H9 (cell line): ENCODE measurements at regions not wholly inside any gene's neighbourhood (a gene's known extent, or its start where the extent isn't known, plus 50 kb on each side); places are given as distances from the start of the nearest gene placed in this dataset.

Source experiments
- DNase-seq: peaks from one replicate; pipeline ENCODE4 v3.0.0-alpha.2; 2017
- H2AFZ ChIP-seq: one replicate; pipeline ENCODE4 v1.6.1; 2013; ENCODE audit warnings: mild to moderate bottlenecking, low read length, control low read depth, moderate library complexity
- H2AK5ac ChIP-seq: 2 replicates; pipeline ENCODE4 v1.6.1; 2013; ENCODE audit warnings: low read length, control low read depth, mixed read lengths; ENCODE audit not compliant: insufficient read length
- H2BK120ac ChIP-seq: one replicate; pipeline ENCODE4 v1.6.1; 2013; ENCODE audit warnings: low read depth, mild to moderate bottlenecking, low read length, control low read depth, inconsistent platforms; ENCODE audit not compliant: poor library complexity, severe bottlenecking
- H2BK12ac ChIP-seq: 2 replicates; pipeline ENCODE4 v1.6.1; 2013; ENCODE audit warnings: low read length, control low read depth, mixed read lengths, low read depth; ENCODE audit not compliant: insufficient read length
- H2BK15ac ChIP-seq: 2 replicates; pipeline ENCODE4 v1.6.1; 2013; ENCODE audit warnings: low read depth, low read length, control low read depth
- H2BK20ac ChIP-seq: one replicate; pipeline ENCODE4 v1.6.1; 2013; ENCODE audit warnings: low read depth, mild to moderate bottlenecking, low read length, control low read depth, inconsistent platforms; ENCODE audit not compliant: poor library complexity, severe bottlenecking
- H2BK5ac ChIP-seq: 2 replicates; pipeline ENCODE4 v1.6.1; 2013; ENCODE audit warnings: low read length, control low read depth, mixed read lengths; ENCODE audit not compliant: insufficient read length
- H3K14ac ChIP-seq: 2 replicates; pipeline ENCODE4 v1.6.1; 2013; ENCODE audit warnings: low read length, control low read depth; ENCODE audit not compliant: insufficient read depth
- H3K18ac ChIP-seq: 2 replicates; pipeline ENCODE4 v1.6.1; 2013; ENCODE audit warnings: low read depth, mild to moderate bottlenecking, mixed read lengths, low read length, control low read depth; ENCODE audit not compliant: insufficient read length
- H3K23ac ChIP-seq: 2 replicates; pipeline ENCODE4 v1.6.1; 2013; ENCODE audit warnings: low read length, control low read depth, mixed read lengths, low read depth; ENCODE audit not compliant: insufficient read length
- H3K23me2 ChIP-seq: 2 replicates; pipeline ENCODE4 v1.6.1; 2013; ENCODE audit warnings: low read depth, mild to moderate bottlenecking, mixed read lengths, low read length, control low read depth; ENCODE audit not compliant: insufficient read length, poor library complexity, severe bottlenecking
- H3K27ac ChIP-seq: 2 replicates; pipeline ENCODE4 v1.5.1; 2013; ENCODE audit warnings: low read length, control low read depth, mixed read lengths, low read depth; ENCODE audit not compliant: insufficient read length
- H3K27me3 ChIP-seq: 2 replicates; pipeline ENCODE4 v1.6.1; 2013; ENCODE audit warnings: low read length, control low read depth, inconsistent platforms; ENCODE audit not compliant: insufficient read depth
- H3K4ac ChIP-seq: 2 replicates; pipeline ENCODE4 v1.6.1; 2013; ENCODE audit warnings: low read depth, mild to moderate bottlenecking, control low read depth, inconsistent platforms, low read length, moderate library complexity
- H3K4me1 ChIP-seq: 2 replicates; pipeline ENCODE4 v1.6.1; 2013; ENCODE audit warnings: low read length, control low read depth, inconsistent platforms; ENCODE audit not compliant: insufficient read depth
- H3K4me2 ChIP-seq: 2 replicates; pipeline ENCODE4 v1.6.1; 2013; ENCODE audit warnings: low read length, control low read depth, mixed read lengths; ENCODE audit not compliant: insufficient read length, insufficient read depth
- H3K56ac ChIP-seq: 2 replicates; pipeline ENCODE4 v1.6.1; 2013; ENCODE audit warnings: low read depth, mild to moderate bottlenecking, mixed read lengths, low read length, control low read depth; ENCODE audit not compliant: insufficient read length
- H3K79me1 ChIP-seq: 2 replicates; pipeline ENCODE4 v1.6.1; 2013; ENCODE audit warnings: low read depth, mild to moderate bottlenecking, moderate library complexity, low read length, control low read depth, inconsistent platforms; ENCODE audit not compliant: insufficient read depth, poor library complexity, severe bottlenecking
- H3K79me2 ChIP-seq: 2 replicates; pipeline ENCODE4 v1.6.1; 2013; ENCODE audit warnings: low read length, control low read depth, inconsistent platforms; ENCODE audit not compliant: insufficient read depth
- H3K9ac ChIP-seq: 2 replicates; pipeline ENCODE4 v1.6.1; 2013; ENCODE audit warnings: low read length, control low read depth, mixed read lengths; ENCODE audit not compliant: insufficient read length; ENCODE audit errors: extremely low read depth
- H3K9me3 ChIP-seq: one replicate; pipeline ENCODE4 v1.6.1; 2013; ENCODE audit warnings: low read depth, low read length, inconsistent platforms; ENCODE audit not compliant: control insufficient read depth
- H3T11ph ChIP-seq: one replicate; pipeline ENCODE4 v1.6.1; 2013; ENCODE audit warnings: mild to moderate bottlenecking, low read length, control low read depth, inconsistent platforms
- H4K20me1 ChIP-seq: one replicate; pipeline ENCODE4 v1.6.1; 2013; ENCODE audit not compliant: control insufficient read depth, insufficient read length, insufficient read depth
- H4K5ac ChIP-seq: 2 replicates; pipeline ENCODE4 v1.6.1; 2013; ENCODE audit warnings: low read depth, mild to moderate bottlenecking, mixed read lengths, low read length, control low read depth; ENCODE audit not compliant: insufficient read length
- H4K8ac ChIP-seq: replicated peaks from 2 replicates; pipeline ENCODE4 v1.6.1; 2013; ENCODE audit warnings: low read length, control low read depth, mixed read lengths, low read depth; ENCODE audit not compliant: insufficient read length
- H4K91ac ChIP-seq: 2 replicates; pipeline ENCODE4 v1.6.1; 2013; ENCODE audit warnings: low read depth, mild to moderate bottlenecking, moderate library complexity, mixed read lengths, low read length, control low read depth; ENCODE audit not compliant: insufficient read length
- H3K27ac Mint-ChIP-seq, 3 experiments: 2 replicates in 2 of 3; 3 replicates in 1 of 3; pipeline ENCODE4 v1.8.0; 2020 to 2021; ENCODE audit warnings: mixed read lengths in 3 of 3, mild to moderate bottlenecking in 1 of 3, moderate library complexity in 1 of 3
- H3K27me3 Mint-ChIP-seq: 2 replicates; pipeline ENCODE4 v1.8.0; 2021; ENCODE audit warnings: low read depth, mild to moderate bottlenecking, moderate library complexity, mixed read lengths
- H3K36me3 Mint-ChIP-seq, 3 experiments: 2 replicates in 2 of 3; 3 replicates in 1 of 3; pipeline ENCODE4 v1.8.0; 2020 to 2021; ENCODE audit warnings: low read depth in 3 of 3, mixed read lengths in 3 of 3; ENCODE audit not compliant: insufficient read depth in 1 of 3
- H3K4me1 Mint-ChIP-seq, 2 experiments: 2 replicates each; pipeline ENCODE4 v1.8.0; 2020; ENCODE audit warnings: mixed read lengths in 2 of 2
- H3K4me3 Mint-ChIP-seq, 2 experiments: 2 replicates in 1 of 2; 3 replicates in 1 of 2; pipeline ENCODE4 v1.8.0; 2020 to 2021; ENCODE audit warnings: mild to moderate bottlenecking in 2 of 2, mixed read lengths in 2 of 2, moderate library complexity in 1 of 2
- H3K9me3 Mint-ChIP-seq, 2 experiments: 2 replicates in 1 of 2; 3 replicates in 1 of 2; pipeline ENCODE4 v1.8.0; 2020; ENCODE audit warnings: mild to moderate bottlenecking in 2 of 2, mixed read lengths in 2 of 2, moderate library complexity in 1 of 2
- CTCF ChIP-seq: fragments of 200-600 bp; sonication (generic); conservative IDR thresholded peaks from 3 replicates; pipeline ENCODE4 v1.8.0; 2021; ENCODE audit warnings: antibody characterized with exemption, mild to moderate bottlenecking
- WGBS: extraction: QIAGEN DNeasy Blood & Tissue Kit; methylation state at CpG from one replicate; pipeline ENCODE4 v1.1.7; 2013; ENCODE audit warnings: missing lambda C conversion rate, low lambda C conversion rate, mixed read lengths; ENCODE audit not compliant: insufficient read length; ENCODE audit errors: extremely low coverage; 5-methylcytosine and 5-hydroxymethylcytosine counted together

- no peak overlapping the region for H3K18ac ChIP-seq
- no peaks in the 10 kb centered on the region for H3K23me2 ChIP-seq
- no peak overlapping the region for H3K4me2 ChIP-seq
- no CpG with 5 or more reads among the region's 3 CpGs for WGBS
- no peak overlapping the region for H3K4me3 Mint-ChIP-seq
- H3K9me3 ChIP-seq = no peaks in the 10 kb centered on the region
- H3K79me1 ChIP-seq = no peaks in the 10 kb centered on the region
- H2AK5ac ChIP-seq = no peak overlapping the region
- H3K14ac ChIP-seq = no peak overlapping the region
- H4K8ac ChIP-seq = no peak overlapping the region
- no peaks in the 10 kb centered on the region for H3K4me1 ChIP-seq
- no peak overlapping the region for H2AFZ ChIP-seq
- H2BK15ac ChIP-seq = no peak overlapping the region
- H3K9ac ChIP-seq = no peak overlapping the region
- H2BK5ac ChIP-seq = no peak overlapping the region
- H3K27me3 Mint-ChIP-seq = no peaks in the 10 kb centered on the region
- no peaks in the 10 kb centered on the region for H4K20me1 ChIP-seq
- no peaks in the 10 kb centered on the region for H3K36me3 Mint-ChIP-seq
- H4K5ac ChIP-seq = no peak overlapping the region
- H2BK20ac ChIP-seq = no peak overlapping the region
- no peak overlapping the region for H3K4ac ChIP-seq
- H3K56ac ChIP-seq = no peak overlapping the region
- H4K91ac ChIP-seq = no peak overlapping the region
- H2BK120ac ChIP-seq = no peak overlapping the region
- no peak overlapping the region for H3K23ac ChIP-seq
- no peak overlapping the region for H2BK12ac ChIP-seq
- peaks cover 0 to 2% of the 10 kb centered on the region in 2 experiments; a peak in 2 of 4 replicates for H3K4me1 Mint-ChIP-seq
- H3K27ac Mint-ChIP-seq = no peak overlapping the region
- no peak for TF ChIP-seq CTCF
- H3K27me3 ChIP-seq = no peaks in the 10 kb centered on the region
- DNase-seq = no peak
- no peaks in the 10 kb centered on the region for H3K9me3 Mint-ChIP-seq
- H3K79me2 ChIP-seq = no peaks in the 10 kb centered on the region
- no peak overlapping the region for H3T11ph ChIP-seq
- H3K27ac ChIP-seq = no peak overlapping the region
Observed at GRCh38 chr1:207264663-207265252, 56.7 kb upstream of the CD55 start.
